Erythroblast (primary cell): ENCODE measurements at regions not wholly inside any gene's neighbourhood (a gene's known extent, or its start where the extent isn't known, plus 50 kb on each side); places are given as distances from the start of the nearest gene placed in this dataset.

Experiments used
- GATA1 ChIP-seq: IDR thresholded peaks from 2 replicates; pipeline ENCODE4 v1.6.1; 2011; ENCODE audit warnings: low read depth, mild to moderate bottlenecking, control low read depth, low read length, moderate library complexity
- POLR2A ChIP-seq: IDR thresholded peaks from 2 replicates; pipeline ENCODE4 v1.6.1; 2011; ENCODE audit warnings: mild to moderate bottlenecking, low read length

DNA sequence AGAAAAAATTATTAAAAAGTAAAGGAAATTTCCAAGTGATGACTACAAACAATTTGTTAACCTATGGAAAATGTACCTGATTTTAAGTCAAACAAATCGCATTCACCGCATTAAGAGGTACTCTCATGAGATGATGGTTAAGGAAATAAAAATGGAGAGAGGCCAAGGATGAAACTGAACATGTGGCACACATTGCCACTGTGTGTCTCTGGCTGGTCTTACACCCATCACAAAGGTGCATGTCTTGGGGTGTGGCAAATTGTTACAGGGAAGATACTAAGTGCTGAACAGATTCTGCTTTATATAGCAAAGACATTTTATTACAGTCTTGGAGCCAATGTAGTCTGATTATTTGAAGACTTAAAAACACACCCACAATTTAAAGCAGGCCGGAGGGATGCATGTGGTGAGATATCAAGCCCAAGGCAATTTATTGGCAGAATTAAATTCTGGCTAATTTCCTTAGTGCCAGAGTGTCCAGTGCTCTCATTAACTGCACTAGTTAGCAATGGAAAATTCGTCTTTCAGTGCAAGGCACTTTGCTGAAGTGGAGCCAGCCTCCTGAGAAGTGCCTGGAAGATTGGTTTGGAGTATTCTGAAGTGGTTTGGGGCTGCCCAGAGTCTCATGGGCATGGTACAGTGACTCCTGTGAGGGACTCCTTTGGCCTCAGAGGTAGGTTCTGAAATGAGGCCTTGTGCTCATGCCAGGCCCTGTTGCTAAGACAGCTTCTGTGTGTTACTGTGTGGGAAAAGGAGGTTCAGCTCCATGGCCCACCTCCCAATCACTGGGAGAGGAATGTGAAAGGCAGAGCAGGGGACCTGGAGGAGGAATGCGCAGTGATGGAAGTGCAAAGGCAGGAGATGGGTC is 166.9 kb downstream of the BRMS1L start:
- TF ChIP-seq POLR2A (no peak), GATA1 (no peak)
